ENCODE measurements at regions not wholly inside any gene's neighbourhood (a gene's known extent, or its start where the extent isn't known, plus 50 kb on each side); places are given as distances from the start of the nearest gene placed in this dataset.
"Not testable (repeated sequence)": the region's sequence is repeated elsewhere in the genome, so short reads cannot be mapped to it uniquely, and the experiment has no call there.

GRCh38 chr1:87410776-87411480 lies 82.2 kb downstream of the LMO4 start:
- Histone ChIP-seq H3K4me3 (no peak overlapping the region), H3K4me1 (no peaks in the 10 kb centered on the region), H3K27ac (no peak overlapping the region), H3K9me3 (no peaks in the 10 kb centered on the region), H3K27me3 (no peaks in the 10 kb centered on the region), H3K36me3 (ENCODE audit: low read depth, missing control alignments) (no peaks in the 10 kb centered on the region)
- DNase-seq = no peak
- TF ChIP-seq CTCF (IDR thresholded peaks at IDR 0.05) (no peak), POLR2A (IDR thresholded peaks at IDR 0.05) (no peak)
- intact Hi-C loops (cut with DNase I; ENCODE audit: low total_unique reads) = no loop called here
- 80 to 87% methylated on average over 3 of the region's 3 CpGs for WGBS, 2 donors

- H3K4me1 ChIP-seq; intact Hi-C loops (cut with DNase I; ENCODE audit: low total_unique reads); H3K4me3 ChIP-seq; H3K27me3 ChIP-seq; DNase-seq; H3K9me3 ChIP-seq; H3K27ac ChIP-seq; H3K36me3 ChIP-seq (ENCODE audit: low read depth, missing control alignments): not testable (repeated sequence)
- 74 to 81% methylated on average over 2 of the region's 2 CpGs for WGBS, 2 donors
Observed at GRCh38 chr1:87413846-87414245, 85.2 kb downstream of the LMO4 start.

GRCh38 chr1:87418048-87418447 lies 89.4 kb downstream of the LMO4 start:
- Histone ChIP-seq H3K9me3 (no peaks in the 10 kb centered on the region), H3K27ac (peak overlapping the region in 1 of 2 donors; percentile 68), H3K36me3 (ENCODE audit: low read depth, missing control alignments) (no peaks in the 10 kb centered on the region), H3K27me3 (no peaks in the 10 kb centered on the region), H3K4me3 (no peak overlapping the region), H3K4me1 (no peaks in the 10 kb centered on the region)
- WGBS, 2 donors = 37 to 57% methylated on average over 3 of the region's 3 CpGs
- intact Hi-C loops (cut with DNase I; ENCODE audit: low total_unique reads) = no loop called here
- peak; percentile 30 for DNase-seq
- TF ChIP-seq CTCF (IDR thresholded peaks at IDR 0.05) (no peak), POLR2A (IDR thresholded peaks at IDR 0.05) (no peak)

- no peak overlapping the region for H3K27ac ChIP-seq
- H3K9me3 ChIP-seq = no peaks in the 10 kb centered on the region
- no peaks in the 10 kb centered on the region for H3K36me3 ChIP-seq (ENCODE audit: low read depth, missing control alignments)
- DNase-seq = no peak
- TF ChIP-seq POLR2A (IDR thresholded peaks at IDR 0.05) = no peak
- no peak for TF ChIP-seq CTCF (IDR thresholded peaks at IDR 0.05)
- intact Hi-C loops (cut with DNase I; ENCODE audit: low total_unique reads) = no loop called here
- H3K4me1 ChIP-seq = no peaks in the 10 kb centered on the region
- no peaks in the 10 kb centered on the region for H3K27me3 ChIP-seq
- H3K4me3 ChIP-seq = no peak overlapping the region
Observed at GRCh38 chr1:87421809-87422208, 93.1 kb downstream of the LMO4 start.

- no peak for DNase-seq
- Histone ChIP-seq H3K4me3 (no peak overlapping the region), H3K9me3 (no peaks in the 10 kb centered on the region), H3K36me3 (ENCODE audit: low read depth, missing control alignments) (no peaks in the 10 kb centered on the region), H3K27ac (no peak overlapping the region), H3K4me1 (no peaks in the 10 kb centered on the region), H3K27me3 (no peaks in the 10 kb centered on the region)
- TF ChIP-seq CTCF (IDR thresholded peaks at IDR 0.05) (no peak), POLR2A (IDR thresholded peaks at IDR 0.05) (no peak)
- intact Hi-C loops (cut with DNase I; ENCODE audit: low total_unique reads) = no loop called here
- 85 to 91% methylated on average over 1 of the region's 1 CpG for WGBS, 2 donors
Observed at GRCh38 chr1:87424541-87424940, 95.9 kb downstream of the LMO4 start.

Data from testis (tissue), 2 donors.